ENCODE measurements at regions not wholly inside any gene's neighbourhood (a gene's known extent, or its start where the extent isn't known, plus 50 kb on each side); places are given as distances from the start of the nearest gene placed in this dataset.

DNA sequence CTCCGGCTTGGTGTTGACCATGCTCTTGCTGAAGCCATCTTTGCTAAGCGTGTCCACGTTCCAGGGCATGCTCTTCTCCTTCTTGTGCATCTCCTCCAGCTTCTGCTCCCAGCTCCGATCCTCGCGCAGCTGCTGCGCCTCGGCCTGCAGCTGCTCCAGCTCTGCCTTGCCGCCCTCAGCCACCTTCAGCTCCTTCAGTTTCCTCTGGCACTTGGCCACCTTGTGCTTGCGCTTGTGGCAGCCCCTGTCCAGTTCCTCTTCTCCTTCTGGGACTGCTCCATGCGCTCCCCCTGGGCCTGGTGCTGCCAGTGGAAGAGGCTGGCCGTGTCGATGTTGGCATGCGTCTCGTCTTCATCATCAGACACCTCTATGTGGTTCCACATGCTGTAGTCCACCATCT is 128.3 kb upstream of the CLINT1 start:
- Mint-ChIP-seq H3K4me3 (ENCODE audit: unreplicated experiment) (no peak overlapping the region), H3K36me3 (ENCODE audit: unreplicated experiment) (no peaks in the 10 kb centered on the region), H3K27me3 (ENCODE audit: unreplicated experiment) (peaks cover 2% of the 10 kb centered on the region), H3K9me3 (ENCODE audit: unreplicated experiment) (peaks cover 9% of the 10 kb centered on the region), H3K4me1 (ENCODE audit: unreplicated experiment) (no peaks in the 10 kb centered on the region), H3K27ac (ENCODE audit: unreplicated experiment) (no peak overlapping the region)
- DNase-seq (ENCODE audit: extremely low spot score, unreplicated experiment): no peak
- TF ChIP-seq CTCF (IDR thresholded peaks at IDR 0.05): no peak

DNA sequence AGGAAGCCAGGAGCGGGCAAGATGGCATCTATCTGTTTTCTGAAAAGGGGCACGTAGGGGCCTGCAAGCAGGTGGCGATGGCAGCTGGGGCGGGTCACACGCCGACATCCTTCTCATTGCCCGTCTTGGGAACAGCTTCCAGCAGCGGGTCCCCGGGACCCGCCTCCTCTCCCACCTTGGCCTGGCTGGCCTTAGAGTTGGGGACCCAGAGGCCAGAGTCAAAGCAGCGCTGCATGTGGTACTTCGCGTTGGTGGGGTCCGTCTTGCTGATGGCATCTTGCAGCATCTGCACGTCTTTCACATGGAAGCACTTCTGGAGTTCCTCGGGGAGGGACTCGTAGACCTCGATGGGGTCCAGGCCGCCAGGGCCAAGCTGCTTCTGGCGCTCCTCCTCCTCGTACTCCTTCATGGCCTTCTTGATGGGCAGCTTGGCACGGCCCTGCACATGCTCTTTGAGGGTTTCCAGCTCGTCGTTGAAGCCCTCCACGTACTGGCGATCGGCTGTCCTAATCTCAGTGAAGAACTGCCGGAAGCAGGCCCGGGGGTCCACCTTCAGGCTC is 127.6 kb upstream of the CLINT1 start:
- no peak overlapping the region for H3K4me3 Mint-ChIP-seq (ENCODE audit: unreplicated experiment)
- H3K27ac Mint-ChIP-seq (ENCODE audit: unreplicated experiment): no peak overlapping the region
- peaks cover 10% of the 10 kb centered on the region for H3K9me3 Mint-ChIP-seq (ENCODE audit: unreplicated experiment)
- H3K36me3 Mint-ChIP-seq (ENCODE audit: unreplicated experiment): no peaks in the 10 kb centered on the region
- DNase-seq (ENCODE audit: extremely low spot score, unreplicated experiment): no peak
- no peaks in the 10 kb centered on the region for H3K4me1 Mint-ChIP-seq (ENCODE audit: unreplicated experiment)
- no peak for TF ChIP-seq CTCF (IDR thresholded peaks at IDR 0.05)
- H3K27me3 Mint-ChIP-seq (ENCODE audit: unreplicated experiment): peaks cover 2% of the 10 kb centered on the region

DNA sequence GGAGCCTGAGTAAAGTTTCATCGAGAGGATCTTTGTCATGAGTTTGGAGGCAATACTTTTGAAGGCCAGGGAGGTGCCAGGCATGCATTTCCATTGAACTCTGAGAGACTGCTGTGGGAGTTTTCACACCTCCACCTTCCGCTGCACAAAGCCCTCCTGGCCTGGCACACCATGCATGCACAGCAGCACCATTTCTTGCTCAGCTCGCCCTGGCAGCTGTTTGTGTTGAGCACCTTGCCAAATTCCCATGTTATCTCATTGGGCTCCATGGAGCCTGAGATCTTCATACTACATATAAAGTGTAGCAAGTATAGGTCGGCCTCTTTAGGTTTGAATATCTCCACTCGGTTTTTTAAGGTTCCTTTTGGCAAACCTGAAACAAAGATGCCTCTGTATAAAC is 125.7 kb upstream of the CLINT1 start:
- H3K9me3 Mint-ChIP-seq (ENCODE audit: unreplicated experiment): peaks cover 10% of the 10 kb centered on the region
- H3K4me1 Mint-ChIP-seq (ENCODE audit: unreplicated experiment): no peaks in the 10 kb centered on the region
- H3K27me3 Mint-ChIP-seq (ENCODE audit: unreplicated experiment): peaks cover 4% of the 10 kb centered on the region
- H3K36me3 Mint-ChIP-seq (ENCODE audit: unreplicated experiment): no peaks in the 10 kb centered on the region
- no peak overlapping the region for H3K27ac Mint-ChIP-seq (ENCODE audit: unreplicated experiment)
- no peak for DNase-seq (ENCODE audit: extremely low spot score, unreplicated experiment)
- no peak for TF ChIP-seq CTCF (IDR thresholded peaks at IDR 0.05)
- H3K4me3 Mint-ChIP-seq (ENCODE audit: unreplicated experiment): no peak overlapping the region

DNA sequence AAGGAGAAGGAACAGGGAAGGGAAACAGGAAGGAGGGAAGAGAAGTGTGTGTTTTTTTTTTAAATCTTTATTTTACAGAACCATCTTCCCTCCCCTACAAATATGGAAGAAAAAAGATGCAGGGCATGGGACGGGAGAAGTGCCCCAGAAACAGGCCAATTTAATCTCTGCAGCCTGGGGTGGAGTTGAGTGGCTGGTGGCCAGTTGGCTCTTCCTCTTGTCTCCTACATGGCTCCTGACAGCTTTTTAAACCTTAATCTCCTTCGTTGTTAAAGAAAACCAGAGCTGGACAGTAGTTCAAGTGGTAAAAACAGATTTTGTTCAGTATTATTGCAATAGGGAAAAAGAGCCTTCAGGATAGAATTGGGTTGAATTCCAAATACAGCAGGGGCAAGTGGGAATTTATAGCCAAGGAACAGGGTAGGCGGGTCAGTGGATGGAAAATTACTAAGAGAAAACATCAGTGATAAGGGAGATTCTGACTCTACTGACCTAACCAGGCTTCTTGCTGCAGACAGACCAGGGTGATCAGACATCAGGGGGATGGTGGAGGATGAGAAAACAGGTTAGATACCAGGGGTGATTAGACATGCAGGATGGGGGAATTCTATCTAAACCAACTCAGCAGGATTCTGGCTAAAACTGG is 125.1 kb upstream of the CLINT1 start:
- H3K4me3 Mint-ChIP-seq (ENCODE audit: unreplicated experiment): no peak overlapping the region
- H3K4me1 Mint-ChIP-seq (ENCODE audit: unreplicated experiment): no peaks in the 10 kb centered on the region
- no peak for TF ChIP-seq CTCF (IDR thresholded peaks at IDR 0.05)
- no peaks in the 10 kb centered on the region for H3K36me3 Mint-ChIP-seq (ENCODE audit: unreplicated experiment)
- H3K27me3 Mint-ChIP-seq (ENCODE audit: unreplicated experiment): peaks cover 4% of the 10 kb centered on the region
- DNase-seq (ENCODE audit: extremely low spot score, unreplicated experiment): no peak
- H3K27ac Mint-ChIP-seq (ENCODE audit: unreplicated experiment): no peak overlapping the region
- peaks cover 10% of the 10 kb centered on the region for H3K9me3 Mint-ChIP-seq (ENCODE audit: unreplicated experiment)

- Mint-ChIP-seq H3K27me3 (ENCODE audit: unreplicated experiment) (peaks cover 27% of the 10 kb centered on the region), H3K4me3 (ENCODE audit: unreplicated experiment) (no peak overlapping the region), H3K36me3 (ENCODE audit: unreplicated experiment) (no peaks in the 10 kb centered on the region), H3K27ac (ENCODE audit: unreplicated experiment) (no peak overlapping the region), H3K9me3 (ENCODE audit: unreplicated experiment) (peaks cover 3% of the 10 kb centered on the region), H3K4me1 (ENCODE audit: unreplicated experiment) (no peaks in the 10 kb centered on the region)
- DNase-seq (ENCODE audit: extremely low spot score, unreplicated experiment): no peak
- TF ChIP-seq CTCF (IDR thresholded peaks at IDR 0.05): no peak
Measured at GRCh38 chr5:157978061-157978460, 119.1 kb upstream of the CLINT1 start.
